NCI-H1092 (cell line): ENCODE measurements at regions not wholly inside any gene's neighbourhood (a gene's known extent, or its start where the extent isn't known, plus 50 kb on each side); places are given as distances from the start of the nearest gene placed in this dataset.

Experiments used
- DNase-seq: peaks from one replicate; lab custom pipeline; 2025; lab: John Stamatoyannopoulos, UW

DNA sequence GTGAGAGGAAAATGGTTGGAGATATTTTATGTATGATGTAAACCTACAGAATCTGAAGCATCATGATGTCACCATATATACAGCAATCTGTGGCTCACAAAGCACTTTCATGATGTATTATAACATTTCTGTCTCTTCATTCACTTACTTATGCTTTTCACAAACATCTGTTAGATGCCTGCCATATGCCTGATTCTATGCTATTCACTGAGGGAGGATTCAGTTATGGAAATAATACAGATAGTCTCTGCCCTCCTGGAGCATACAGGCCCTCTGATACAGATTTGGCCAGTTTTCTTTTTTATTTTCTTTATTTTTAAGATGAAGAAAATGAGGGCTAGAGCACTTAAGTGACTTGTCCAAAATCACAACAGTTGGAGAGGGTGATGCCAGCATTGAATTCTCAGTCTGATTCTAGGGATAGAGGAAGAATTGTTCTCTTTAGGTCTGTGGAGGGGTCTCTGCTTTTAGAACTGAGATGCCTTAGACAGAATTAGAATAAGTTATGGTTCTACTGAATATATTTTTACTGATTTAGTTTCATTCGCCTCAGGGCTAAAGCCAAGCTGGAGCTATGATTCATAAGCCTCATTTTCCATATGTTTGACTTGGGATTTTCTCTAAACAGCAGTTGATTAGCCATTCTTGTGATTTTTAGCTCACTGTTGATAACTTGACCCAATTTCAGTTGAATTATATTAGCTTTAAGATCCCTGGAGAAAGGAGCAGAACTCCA, 636.4 kb downstream of the PRELID2 start:
- no peak for DNase-seq

DNA sequence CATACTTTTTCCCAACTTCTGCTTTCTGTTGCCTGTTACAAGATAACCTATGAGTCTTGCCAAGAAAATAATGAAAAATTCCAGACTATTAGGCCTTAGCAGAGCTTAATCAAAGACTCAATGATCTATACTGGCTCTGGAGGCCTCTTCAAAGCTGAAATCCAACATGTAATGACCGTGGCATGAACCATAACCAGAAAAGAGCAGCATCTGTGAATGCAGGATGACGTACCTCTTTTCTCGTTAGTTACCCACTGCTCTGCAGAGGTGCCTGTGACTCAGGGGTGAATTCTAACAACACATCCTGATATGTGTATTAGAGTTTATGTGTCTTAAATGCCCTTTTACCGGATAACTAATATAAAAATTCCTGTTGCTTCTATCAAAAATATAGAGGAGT, 645.4 kb downstream of the PRELID2 start:
- DNase-seq = no peak

- DNase-seq = no peak
These were observed 654.8 kb downstream of the PRELID2 start for GRCh38 chr5:145180371-145180770.

GRCh38 chr5:145178641-145179523, 656.3 kb downstream of the PRELID2 start:
- DNase-seq = no peak

- no peak for DNase-seq
These were observed 659.1 kb downstream of the PRELID2 start for GRCh38 chr5:145176041-145176440.

DNA sequence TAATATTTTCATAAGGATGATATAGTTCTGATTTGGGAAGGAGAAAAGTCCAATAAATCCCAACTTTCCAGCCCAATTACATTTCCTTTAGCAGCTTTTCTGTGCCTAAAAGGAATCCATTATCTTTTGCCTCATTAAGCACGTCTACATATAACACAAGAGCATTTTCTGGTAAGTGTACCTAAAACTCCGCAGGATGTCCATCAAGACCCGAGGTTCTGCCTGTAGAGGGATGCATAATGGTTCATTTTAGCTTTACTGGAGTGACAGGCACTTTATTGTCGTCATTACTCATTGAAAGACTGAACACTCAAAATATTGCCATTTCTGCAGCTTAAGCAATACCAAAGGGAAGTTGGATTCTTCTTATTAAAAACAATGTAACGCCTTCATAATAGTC, 669.0 kb downstream of the PRELID2 start:
- no peak for DNase-seq

GRCh38 chr5:145163876-145164275, 671.3 kb downstream of the PRELID2 start:
- no peak for DNase-seq

DNA sequence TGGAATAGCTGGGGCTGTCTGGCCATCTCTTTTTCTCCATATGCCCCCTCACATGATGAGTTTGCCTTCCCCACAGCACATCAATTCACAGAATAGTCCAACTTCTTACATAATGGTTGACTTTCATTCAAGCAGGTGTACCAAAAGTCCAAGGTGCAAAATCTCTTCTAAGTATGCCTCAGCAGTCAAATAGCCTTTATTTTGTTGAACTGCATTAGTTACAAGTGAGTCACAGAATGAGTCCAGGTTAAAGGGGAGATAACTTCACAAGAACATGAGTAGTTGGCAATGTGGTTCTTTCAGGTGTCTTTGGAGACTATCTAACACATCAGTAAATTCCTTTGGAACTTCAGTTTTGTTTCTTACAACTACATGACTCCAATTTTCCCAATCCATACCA, 672.5 kb downstream of the PRELID2 start:
- DNase-seq = no peak

GRCh38 chr5:145161391-145161790, 673.8 kb downstream of the PRELID2 start:
- no peak for DNase-seq

- DNase-seq = no peak
These were observed 674.5 kb downstream of the PRELID2 start for GRCh38 chr5:145160679-145161078.

GRCh38 chr5:145158730-145159129, 676.4 kb downstream of the PRELID2 start:
- no peak for DNase-seq

DNA sequence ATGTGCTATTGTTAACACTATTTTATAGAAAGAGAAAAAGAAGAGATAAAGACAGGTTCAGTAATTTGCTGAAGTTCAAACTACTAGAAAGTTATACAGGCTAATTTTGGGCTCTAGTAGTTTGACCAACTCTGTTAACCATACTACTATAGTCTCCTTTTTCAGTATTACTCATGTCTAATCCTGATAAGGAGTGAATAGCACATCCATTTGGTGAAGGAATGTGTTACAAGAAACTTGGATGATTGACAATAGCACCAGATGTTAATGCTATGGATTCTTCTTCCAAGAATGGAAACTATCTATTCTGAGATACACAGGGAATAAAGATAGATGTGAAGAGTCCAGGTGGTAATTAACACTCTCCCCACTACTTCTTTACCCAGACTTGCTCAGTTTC, 677.3 kb downstream of the PRELID2 start:
- DNase-seq = no peak

GRCh38 chr5:145141534-145141933, 693.6 kb downstream of the PRELID2 start:
- no peak for DNase-seq

- DNase-seq = no peak
These were observed 704.1 kb downstream of the PRELID2 start for GRCh38 chr5:145130996-145131395.

DNA sequence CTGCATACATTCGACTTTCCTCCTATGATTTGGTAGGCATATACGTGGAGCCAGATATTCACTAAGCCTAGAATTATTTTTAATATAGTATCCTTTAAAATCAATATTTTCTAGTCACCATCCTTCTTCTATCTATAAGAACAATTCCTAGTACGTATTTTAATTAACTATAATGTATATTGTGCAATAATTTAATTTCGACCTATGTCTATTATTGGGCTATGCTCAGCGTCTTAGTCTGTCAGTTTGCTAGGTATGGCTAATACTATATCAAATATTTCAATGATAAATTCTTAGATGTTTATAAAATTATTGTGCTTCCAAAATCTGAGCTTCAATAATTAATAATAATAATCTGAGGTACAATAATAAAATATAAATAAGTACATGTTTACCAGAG, 705.3 kb downstream of the PRELID2 start:
- no peak for DNase-seq

- DNase-seq = no peak
These were observed 710.3 kb downstream of the PRELID2 start for GRCh38 chr5:145124806-145125205.

- DNase-seq = no peak
These were observed 716.5 kb downstream of the PRELID2 start for GRCh38 chr5:145118611-145119010.

- no peak for DNase-seq
These were observed 717.0 kb downstream of the PRELID2 start for GRCh38 chr5:145118127-145118526.

DNA sequence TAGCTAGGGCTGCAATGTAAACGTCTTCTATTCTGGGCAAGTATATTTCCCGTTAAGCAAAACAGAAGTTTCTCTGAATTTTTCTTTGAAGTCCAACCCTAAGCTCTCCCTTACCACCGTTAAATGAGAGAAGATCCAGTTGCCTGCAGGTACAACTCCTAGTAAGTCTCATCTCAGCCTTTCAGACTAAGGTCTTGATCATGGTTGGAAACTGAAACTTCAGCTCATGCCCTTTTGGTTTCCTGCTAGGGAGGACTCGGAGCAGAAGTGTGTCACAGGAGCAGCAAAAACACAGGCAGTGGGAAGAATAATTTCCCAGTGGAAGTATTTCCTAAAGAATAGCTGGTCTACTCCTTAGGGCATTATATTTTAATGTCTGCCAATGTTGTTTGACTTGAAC, 717.9 kb downstream of the PRELID2 start:
- no peak for DNase-seq

GRCh38 chr5:145111420-145111819, 723.7 kb downstream of the PRELID2 start:
- DNase-seq = no peak

DNA sequence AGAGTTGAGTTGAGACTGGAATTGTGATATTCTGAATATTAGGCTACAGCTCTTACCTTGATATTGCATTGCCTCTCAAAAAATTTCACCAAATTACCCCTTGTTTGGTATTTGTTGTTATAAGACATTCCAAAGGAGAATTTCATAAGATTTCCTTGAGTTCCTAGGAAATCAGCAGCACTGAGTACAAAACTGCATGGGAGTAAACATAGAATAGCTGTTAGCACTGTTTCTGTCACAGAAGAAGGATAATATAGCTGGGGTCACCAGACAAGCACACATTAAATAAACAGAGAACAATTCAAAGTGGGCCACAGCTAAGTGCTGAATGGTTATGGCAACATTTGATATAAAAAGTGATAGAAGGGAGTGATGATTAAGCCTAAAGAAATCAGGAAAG, 724.3 kb downstream of the PRELID2 start:
- no peak for DNase-seq

GRCh38 chr5:145110181-145110580, 725.0 kb downstream of the PRELID2 start:
- DNase-seq = no peak

GRCh38 chr5:145105384-145105783, 729.8 kb downstream of the PRELID2 start:
- no peak for DNase-seq
